Type B pancreatic cell (in vitro differentiated cells): ENCODE measurements at regions not wholly inside any gene's neighbourhood (a gene's known extent, or its start where the extent isn't known, plus 50 kb on each side); places are given as distances from the start of the nearest gene placed in this dataset.

Source experiments
- DNase-seq: peaks from one replicate; pipeline ENCODE4 v3.0.0; 2021; ENCODE audit warnings: mixed read lengths; ENCODE audit not compliant: unreplicated experiment; ENCODE audit errors: extremely low spot score
- H3K27ac Mint-ChIP-seq: 2 replicates; pipeline ENCODE4 v1.8.0; 2021; ENCODE audit warnings: mild to moderate bottlenecking, mixed read lengths
- H3K27me3 Mint-ChIP-seq: 2 replicates; pipeline ENCODE4 v1.8.0; 2021; ENCODE audit warnings: mixed read lengths
- H3K36me3 Mint-ChIP-seq: 2 replicates; pipeline ENCODE4 v1.8.0; 2021; ENCODE audit warnings: mixed read lengths
- H3K4me1 Mint-ChIP-seq: one replicate; pipeline ENCODE4 v1.8.0; 2021; ENCODE audit warnings: mixed read lengths; ENCODE audit not compliant: unreplicated experiment
- H3K4me3 Mint-ChIP-seq: 2 replicates; pipeline ENCODE4 v1.8.0; 2021; ENCODE audit warnings: mild to moderate bottlenecking, mixed read lengths
- H3K9me3 Mint-ChIP-seq: 2 replicates; pipeline ENCODE4 v1.8.0; 2021; ENCODE audit warnings: mixed read lengths
- TF ChIP-seq, protein P1 (sequence below): fragments of 200-600 bp; sonication (generic); conservative IDR thresholded peaks from 2 replicates; pipeline ENCODE4 v1.5.0; 2021; ENCODE audit warnings: antibody characterized with exemption, mild to moderate bottlenecking

GRCh38 chr5:5078009-5078897, 61.9 kb upstream of the ADAMTS16 start:
- TF ChIP-seq, protein P1, sequence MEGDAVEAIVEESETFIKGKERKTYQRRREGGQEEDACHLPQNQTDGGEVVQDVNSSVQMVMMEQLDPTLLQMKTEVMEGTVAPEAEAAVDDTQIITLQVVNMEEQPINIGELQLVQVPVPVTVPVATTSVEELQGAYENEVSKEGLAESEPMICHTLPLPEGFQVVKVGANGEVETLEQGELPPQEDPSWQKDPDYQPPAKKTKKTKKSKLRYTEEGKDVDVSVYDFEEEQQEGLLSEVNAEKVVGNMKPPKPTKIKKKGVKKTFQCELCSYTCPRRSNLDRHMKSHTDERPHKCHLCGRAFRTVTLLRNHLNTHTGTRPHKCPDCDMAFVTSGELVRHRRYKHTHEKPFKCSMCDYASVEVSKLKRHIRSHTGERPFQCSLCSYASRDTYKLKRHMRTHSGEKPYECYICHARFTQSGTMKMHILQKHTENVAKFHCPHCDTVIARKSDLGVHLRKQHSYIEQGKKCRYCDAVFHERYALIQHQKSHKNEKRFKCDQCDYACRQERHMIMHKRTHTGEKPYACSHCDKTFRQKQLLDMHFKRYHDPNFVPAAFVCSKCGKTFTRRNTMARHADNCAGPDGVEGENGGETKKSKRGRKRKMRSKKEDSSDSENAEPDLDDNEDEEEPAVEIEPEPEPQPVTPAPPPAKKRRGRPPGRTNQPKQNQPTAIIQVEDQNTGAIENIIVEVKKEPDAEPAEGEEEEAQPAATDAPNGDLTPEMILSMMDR: no peak
- Mint-ChIP-seq H3K4me1 (peaks cover 10% of the 10 kb centered on the region), H3K27ac (no peak overlapping the region), H3K4me3 (no peak overlapping the region), H3K27me3 (peaks cover 3% of the 10 kb centered on the region), H3K36me3 (no peaks in the 10 kb centered on the region), H3K9me3 (no peaks in the 10 kb centered on the region)
- no peak for DNase-seq

DNA sequence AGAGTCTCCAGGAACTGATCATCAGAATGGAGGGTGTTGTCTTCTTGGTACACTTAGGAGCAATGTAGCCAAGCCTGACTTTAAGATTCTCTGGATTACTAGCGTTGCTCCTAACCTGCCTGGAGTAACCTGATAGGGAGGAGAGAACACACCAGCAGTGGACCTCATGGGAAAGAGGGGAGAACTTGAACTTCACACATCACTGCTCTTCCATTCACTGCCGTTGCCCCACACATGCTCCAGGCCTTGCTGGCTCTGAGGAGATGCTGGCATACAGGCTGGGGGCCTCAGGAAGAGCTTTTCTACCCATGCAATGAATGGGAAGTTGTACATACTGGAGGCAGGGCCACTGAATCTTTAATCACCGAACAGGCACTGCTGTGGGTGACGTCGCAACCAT, 60.3 kb upstream of the ADAMTS16 start:
- H3K4me3 Mint-ChIP-seq: no peak overlapping the region

GRCh38 chr5:5080790-5081189, 59.3 kb upstream of the ADAMTS16 start:
- DNase-seq: no peak
- Mint-ChIP-seq H3K27me3 (peaks cover 3% of the 10 kb centered on the region), H3K4me3 (no peak overlapping the region), H3K27ac (no peak overlapping the region), H3K9me3 (no peaks in the 10 kb centered on the region), H3K36me3 (no peaks in the 10 kb centered on the region), H3K4me1 (peaks cover 10% of the 10 kb centered on the region)
- TF ChIP-seq, protein P1: no peak

More for the DNA sequence above, 60.3 kb upstream of the ADAMTS16 start:
- Mint-ChIP-seq H3K27me3 (peaks cover 3% of the 10 kb centered on the region), H3K27ac (no peak overlapping the region), H3K4me1 (peaks cover 10% of the 10 kb centered on the region), H3K36me3 (no peaks in the 10 kb centered on the region), H3K9me3 (no peaks in the 10 kb centered on the region)
- DNase-seq: no peak
- TF ChIP-seq, protein P1: no peak

- H3K4me1 Mint-ChIP-seq: no peaks in the 10 kb centered on the region
- H3K27ac Mint-ChIP-seq: no peak overlapping the region
- H3K4me3 Mint-ChIP-seq: no peak overlapping the region
- no peaks in the 10 kb centered on the region for H3K36me3 Mint-ChIP-seq
- no peak for DNase-seq
- no peaks in the 10 kb centered on the region for H3K9me3 Mint-ChIP-seq
- TF ChIP-seq, protein P1: no peak
- peaks cover 3% of the 10 kb centered on the region for H3K27me3 Mint-ChIP-seq
These were observed 54.7 kb upstream of the ADAMTS16 start for GRCh38 chr5:5085381-5085780.

DNA sequence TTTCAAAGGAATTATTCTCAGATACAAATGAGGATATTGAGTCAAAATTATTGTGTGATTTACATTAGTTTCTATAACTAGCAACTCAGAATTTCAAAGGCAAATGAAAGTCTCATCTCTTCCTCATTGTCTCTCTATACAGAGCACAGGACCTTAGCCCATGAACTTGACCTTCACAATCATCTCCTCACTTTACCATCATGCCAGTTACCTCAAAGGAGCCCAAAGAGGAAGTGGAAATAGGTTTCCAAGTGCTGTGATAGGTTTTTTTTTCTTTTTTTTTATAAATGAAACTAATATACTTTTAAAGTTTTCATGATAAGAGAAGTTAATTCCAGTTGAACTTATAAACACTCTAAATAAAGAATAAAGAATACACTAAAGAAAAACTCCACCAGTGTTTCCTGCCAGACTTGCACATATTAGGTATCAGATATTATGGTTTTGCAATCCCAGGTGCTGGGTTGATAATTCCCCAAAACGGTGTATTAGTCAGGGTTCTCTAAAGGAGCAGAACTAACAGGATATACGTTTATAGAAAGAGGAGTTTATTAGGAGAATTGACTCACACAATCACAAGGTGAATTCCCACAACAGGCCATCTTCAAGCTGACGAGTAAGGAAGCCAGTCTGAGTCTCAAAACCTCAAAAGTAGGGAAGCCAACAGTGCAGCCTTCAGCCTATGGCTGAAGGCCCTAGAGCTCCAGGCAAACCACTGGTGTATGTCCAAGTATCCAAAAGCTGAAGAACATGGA, 50.1 kb upstream of the ADAMTS16 start:
- no peak overlapping the region for H3K4me3 Mint-ChIP-seq
- H3K27ac Mint-ChIP-seq: no peak overlapping the region
- H3K9me3 Mint-ChIP-seq: no peaks in the 10 kb centered on the region
- H3K27me3 Mint-ChIP-seq: no peaks in the 10 kb centered on the region
- H3K36me3 Mint-ChIP-seq: no peaks in the 10 kb centered on the region
- no peak for DNase-seq
- TF ChIP-seq, protein P1: no peak
- no peaks in the 10 kb centered on the region for H3K4me1 Mint-ChIP-seq
